DMS53 (cell line): ENCODE measurements at regions not wholly inside any gene's neighbourhood (a gene's known extent, or its start where the extent isn't known, plus 50 kb on each side); places are given as distances from the start of the nearest gene placed in this dataset.
A peak's percentile ranks its signal among the peaks of the same experiment; 100 is the strongest.

ENCODE experiments used
- DNase-seq: peaks from one replicate; lab custom pipeline; 2025; lab: John Stamatoyannopoulos, UW

DNA sequence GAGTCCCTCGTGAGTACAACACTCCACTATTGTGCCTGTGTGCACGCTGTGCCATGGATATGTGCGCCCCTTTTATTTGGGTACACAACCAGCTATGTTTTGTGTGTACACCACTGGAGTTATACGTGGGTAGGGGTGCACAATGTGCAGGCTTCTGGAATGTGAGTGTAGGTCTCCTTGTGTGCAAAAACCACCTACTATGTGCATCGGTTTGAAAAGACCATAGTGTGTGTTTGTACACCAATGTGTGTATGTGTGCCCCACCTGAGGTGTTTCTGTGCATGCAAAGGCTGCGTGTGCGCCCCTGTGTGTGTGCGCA, 86.4 kb upstream of the ALDH1L1 start:
- DNase-seq, result no peak

GRCh38 chr3:126266291-126266840, 86.0 kb upstream of the ALDH1L1 start:
- DNase-seq, result peak; percentile 24

DNA sequence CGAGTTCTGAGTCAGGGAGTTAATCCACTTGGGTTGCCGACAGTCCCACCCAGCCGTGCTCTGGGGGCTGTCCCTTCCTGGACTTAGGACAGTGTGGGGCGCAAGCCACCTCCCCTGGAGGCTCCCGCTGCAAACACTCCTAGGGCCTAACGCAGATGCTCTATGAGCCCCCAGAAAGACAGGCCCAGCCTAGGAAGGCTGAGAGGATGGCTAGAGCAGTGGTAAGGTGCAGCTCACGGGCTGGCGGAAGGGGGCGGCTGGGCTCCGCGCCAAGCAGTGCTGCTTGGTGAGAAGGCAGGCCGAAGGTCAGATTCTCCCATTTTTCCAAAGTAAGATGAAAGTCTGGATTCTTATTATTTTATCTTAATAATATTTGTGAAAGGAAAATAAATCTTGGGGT, 84.6 kb upstream of the ALDH1L1 start:
- DNase-seq, result no peak

GRCh38 chr3:126264381-126264780, 84.0 kb upstream of the ALDH1L1 start:
- DNase-seq, result no peak

DNA sequence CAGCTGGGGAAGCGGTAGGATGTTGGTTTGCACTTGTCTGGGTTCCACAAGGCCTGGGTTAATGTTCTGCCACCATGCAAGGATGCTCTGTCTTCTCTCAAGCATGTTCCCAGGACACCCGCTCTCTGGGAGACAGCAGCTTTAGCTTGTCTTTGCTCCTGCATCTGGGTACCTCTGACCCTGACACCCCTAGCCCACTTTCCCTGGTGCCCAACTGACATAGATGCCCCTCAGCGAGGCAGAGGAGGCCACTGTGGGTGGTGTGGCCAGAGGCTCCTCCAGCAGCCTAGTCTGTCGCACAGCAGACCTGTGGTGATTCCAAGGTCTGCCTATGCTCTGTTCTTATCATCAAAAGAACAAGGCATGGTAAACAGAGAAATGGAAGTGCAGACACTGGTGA, 83.6 kb upstream of the ALDH1L1 start:
- no peak for DNase-seq

DNA sequence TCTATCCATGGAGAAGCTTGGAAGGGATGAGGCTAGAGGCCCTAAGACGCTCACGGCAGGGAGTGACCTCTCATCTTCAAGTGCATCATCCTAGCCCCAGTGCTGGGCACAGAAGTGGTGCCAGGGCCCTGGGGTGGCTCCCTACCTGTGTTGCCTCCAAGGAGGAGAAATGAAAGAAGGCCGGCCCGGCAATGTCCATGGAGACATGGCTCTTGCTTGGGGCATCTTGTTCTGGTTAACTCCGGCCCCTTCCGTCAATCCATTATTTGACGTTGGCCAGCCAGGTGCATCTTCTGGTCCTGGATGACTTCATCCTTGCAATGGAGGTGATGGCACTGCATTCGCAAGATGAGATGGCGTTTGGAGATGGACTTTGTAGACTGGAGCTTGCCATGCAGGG, 83.2 kb upstream of the ALDH1L1 start:
- no peak for DNase-seq

GRCh38 chr3:126262227-126262626, 81.8 kb upstream of the ALDH1L1 start:
- DNase-seq, result no peak

DNA sequence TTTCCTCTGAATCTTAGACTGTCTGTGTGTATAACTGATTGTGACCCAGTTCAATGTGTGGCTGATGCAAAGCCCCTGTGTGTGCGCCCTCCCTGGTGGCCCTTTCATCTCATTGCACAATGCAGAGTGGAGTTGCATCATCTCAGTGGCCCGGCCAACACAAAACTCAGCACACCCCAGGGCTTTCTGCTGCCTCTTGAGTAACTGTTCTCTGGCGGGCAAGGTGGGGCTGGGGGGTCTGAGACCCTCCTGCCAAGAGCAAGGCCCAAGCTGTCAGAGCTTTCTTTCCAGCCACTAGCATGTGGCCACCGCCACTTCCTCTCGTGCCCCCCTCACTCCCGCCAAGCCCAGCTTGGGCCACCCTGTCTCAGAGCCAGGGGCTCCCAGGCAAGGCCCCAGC, 80.7 kb upstream of the ALDH1L1 start:
- DNase-seq, result peak; percentile 21

DNA sequence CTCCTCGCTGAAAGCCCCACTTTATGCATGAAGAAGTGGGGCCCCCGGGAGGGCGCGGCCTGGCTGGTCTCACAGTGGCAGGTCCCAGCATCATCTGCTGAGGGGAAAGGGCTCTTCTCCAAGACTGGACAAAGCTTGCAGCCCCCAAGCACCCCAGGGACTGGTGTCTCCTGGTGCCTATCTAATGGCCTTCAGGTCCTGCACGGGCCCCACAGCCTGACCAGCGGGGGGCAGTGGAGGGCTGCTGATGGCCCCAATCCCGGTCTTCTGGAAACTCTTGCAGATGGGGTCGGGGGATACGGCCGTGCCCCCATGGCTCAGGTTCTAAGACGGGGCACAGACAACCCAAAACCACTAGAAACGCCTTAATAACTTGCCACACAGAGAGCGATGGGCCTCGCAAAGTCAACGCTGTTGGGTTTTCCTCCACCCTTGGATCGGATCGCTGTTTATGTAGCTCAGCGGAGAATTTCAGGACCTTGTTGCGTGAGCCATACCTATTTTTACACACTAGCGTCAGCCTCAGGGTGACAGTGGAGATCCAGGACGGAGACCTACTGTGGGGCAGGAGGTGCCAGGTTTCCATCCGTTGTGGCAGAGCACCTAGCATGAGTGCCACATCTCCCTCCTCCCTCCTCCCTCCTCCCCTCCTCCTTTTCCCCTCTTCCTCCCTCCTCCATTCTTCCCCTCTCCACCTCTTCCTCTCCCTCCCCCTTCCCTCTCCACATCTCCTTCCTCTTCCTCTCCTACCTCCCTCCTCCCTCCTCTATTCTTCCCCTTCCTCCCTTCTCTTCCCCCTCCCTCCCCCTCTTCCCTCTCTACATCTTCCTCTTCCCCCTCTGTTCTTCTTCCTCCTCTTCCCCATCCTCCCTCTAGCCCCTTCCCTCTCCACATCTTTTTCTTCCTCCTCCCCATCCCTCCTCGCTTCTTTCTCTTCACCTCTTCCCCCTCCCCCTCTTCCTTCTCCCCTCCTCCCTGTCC, 79.3 kb upstream of the ALDH1L1 start:
- DNase-seq, result peak; percentile 77

GRCh38 chr3:126258670-126259069, 78.3 kb upstream of the ALDH1L1 start:
- peak; percentile 38 for DNase-seq

GRCh38 chr3:126257984-126258383, 77.6 kb upstream of the ALDH1L1 start:
- no peak for DNase-seq

- no peak for DNase-seq
These were observed 76.8 kb upstream of the ALDH1L1 start for GRCh38 chr3:126257174-126257573.

DNA sequence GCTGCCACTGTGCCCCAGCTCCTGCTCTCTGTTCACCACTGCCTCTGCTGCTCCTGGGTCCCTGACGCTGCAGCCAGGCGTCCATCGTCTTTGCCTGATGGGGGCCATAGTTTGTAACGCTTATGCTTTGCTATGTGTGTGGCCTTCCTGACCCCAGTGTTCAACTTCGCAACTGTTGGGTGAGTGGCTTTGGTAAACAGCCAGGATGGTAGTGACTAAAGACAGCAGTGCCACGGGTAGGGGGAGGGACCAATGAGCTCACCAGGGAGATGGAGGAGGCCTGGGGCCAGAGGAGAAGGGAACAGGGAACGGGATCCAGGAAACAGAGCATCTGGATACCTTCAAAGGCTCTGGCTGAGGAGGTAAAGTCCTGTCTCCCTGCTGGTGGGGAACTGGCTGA, 75.9 kb upstream of the ALDH1L1 start:
- DNase-seq, result no peak

GRCh38 chr3:126253072-126253471, 72.7 kb upstream of the ALDH1L1 start:
- no peak for DNase-seq

- DNase-seq, result no peak
These were observed 72.0 kb upstream of the ALDH1L1 start for GRCh38 chr3:126252373-126252772.

- DNase-seq, result peak; percentile 69
These were observed 65.7 kb upstream of the ALDH1L1 start for GRCh38 chr3:126245811-126246727.
